ENCODE measurements at regions not wholly inside any gene's neighbourhood (a gene's known extent, or its start where the extent isn't known, plus 50 kb on each side); places are given as distances from the start of the nearest gene placed in this dataset.
"Not testable (repeated sequence)": the region's sequence is repeated elsewhere in the genome, so short reads cannot be mapped to it uniquely, and the experiment has no call there.

GRCh38 chr16:88198457-88199295 is 184.1 kb upstream of the ZNF469 start:
- TF ChIP-seq CTCF (tag by site-specific recombination; IDR thresholded peaks at IDR 0.05); ZNF24 (tag by site-specific recombination; IDR thresholded peaks at IDR 0.05); ZNF274 (IDR thresholded peaks at IDR 0.05; ENCODE audit: low read length); ZNF274 (tag by site-specific recombination; IDR thresholded peaks at IDR 0.05; ENCODE audit: borderline replicate concordance); ZNF660 (tag by site-specific recombination; IDR thresholded peaks at IDR 0.05); ZNF473 (tag by site-specific recombination; IDR thresholded peaks at IDR 0.05); ZNF138 (tag by site-specific recombination; IDR thresholded peaks at IDR 0.05; ENCODE audit: borderline replicate concordance); HOXD13 (CRISPR knock-in tag; IDR thresholded peaks at IDR 0.05; ENCODE audit: borderline replicate concordance); ZNF280D (tag by site-specific recombination; IDR thresholded peaks at IDR 0.05); ZNF324 (tag by site-specific recombination; IDR thresholded peaks at IDR 0.05); ZNF121 (tag by site-specific recombination; IDR thresholded peaks at IDR 0.05); YY1 (tag by site-specific recombination; IDR thresholded peaks at IDR 0.05); ZBTB21 (tag by site-specific recombination; IDR thresholded peaks at IDR 0.05); ZNF133 (tag by site-specific recombination; IDR thresholded peaks at IDR 0.05): not testable (repeated sequence)
- TF ChIP-seq, protein P1, sequence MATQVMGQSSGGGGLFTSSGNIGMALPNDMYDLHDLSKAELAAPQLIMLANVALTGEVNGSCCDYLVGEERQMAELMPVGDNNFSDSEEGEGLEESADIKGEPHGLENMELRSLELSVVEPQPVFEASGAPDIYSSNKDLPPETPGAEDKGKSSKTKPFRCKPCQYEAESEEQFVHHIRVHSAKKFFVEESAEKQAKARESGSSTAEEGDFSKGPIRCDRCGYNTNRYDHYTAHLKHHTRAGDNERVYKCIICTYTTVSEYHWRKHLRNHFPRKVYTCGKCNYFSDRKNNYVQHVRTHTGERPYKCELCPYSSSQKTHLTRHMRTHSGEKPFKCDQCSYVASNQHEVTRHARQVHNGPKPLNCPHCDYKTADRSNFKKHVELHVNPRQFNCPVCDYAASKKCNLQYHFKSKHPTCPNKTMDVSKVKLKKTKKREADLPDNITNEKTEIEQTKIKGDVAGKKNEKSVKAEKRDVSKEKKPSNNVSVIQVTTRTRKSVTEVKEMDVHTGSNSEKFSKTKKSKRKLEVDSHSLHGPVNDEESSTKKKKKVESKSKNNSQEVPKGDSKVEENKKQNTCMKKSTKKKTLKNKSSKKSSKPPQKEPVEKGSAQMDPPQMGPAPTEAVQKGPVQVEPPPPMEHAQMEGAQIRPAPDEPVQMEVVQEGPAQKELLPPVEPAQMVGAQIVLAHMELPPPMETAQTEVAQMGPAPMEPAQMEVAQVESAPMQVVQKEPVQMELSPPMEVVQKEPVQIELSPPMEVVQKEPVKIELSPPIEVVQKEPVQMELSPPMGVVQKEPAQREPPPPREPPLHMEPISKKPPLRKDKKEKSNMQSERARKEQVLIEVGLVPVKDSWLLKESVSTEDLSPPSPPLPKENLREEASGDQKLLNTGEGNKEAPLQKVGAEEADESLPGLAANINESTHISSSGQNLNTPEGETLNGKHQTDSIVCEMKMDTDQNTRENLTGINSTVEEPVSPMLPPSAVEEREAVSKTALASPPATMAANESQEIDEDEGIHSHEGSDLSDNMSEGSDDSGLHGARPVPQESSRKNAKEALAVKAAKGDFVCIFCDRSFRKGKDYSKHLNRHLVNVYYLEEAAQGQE (tag by site-specific recombination; IDR thresholded peaks at IDR 0.05): not testable (repeated sequence)
